ENCODE measurements at regions not wholly inside any gene's neighbourhood (a gene's known extent, or its start where the extent isn't known, plus 50 kb on each side); places are given as distances from the start of the nearest gene placed in this dataset.
A peak's percentile ranks its signal among the peaks of the same experiment; 100 is the strongest.
"Not testable (repeated sequence)": the region's sequence is repeated elsewhere in the genome, so short reads cannot be mapped to it uniquely, and the experiment has no call there.

DNA sequence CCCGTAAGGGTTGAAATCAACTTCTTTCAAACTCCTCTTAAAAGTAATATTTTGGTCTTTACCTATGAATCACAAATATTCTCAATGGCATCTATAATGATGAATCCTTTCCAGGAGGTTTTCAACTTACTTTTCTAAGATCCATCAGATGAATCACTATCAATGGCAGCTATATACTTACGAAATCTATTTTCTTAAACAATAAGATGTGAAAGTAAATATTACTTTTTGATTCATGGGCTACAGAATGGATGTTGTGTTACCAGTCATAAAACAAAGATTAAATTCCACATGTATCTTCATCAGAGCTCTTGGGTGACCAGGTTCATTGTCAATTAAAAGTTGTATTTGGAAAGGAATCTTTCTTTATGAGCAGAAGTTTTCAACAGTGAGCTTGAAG is 1877.7 kb upstream of the ACO1 start:
- no peak for DNase-seq

DNA sequence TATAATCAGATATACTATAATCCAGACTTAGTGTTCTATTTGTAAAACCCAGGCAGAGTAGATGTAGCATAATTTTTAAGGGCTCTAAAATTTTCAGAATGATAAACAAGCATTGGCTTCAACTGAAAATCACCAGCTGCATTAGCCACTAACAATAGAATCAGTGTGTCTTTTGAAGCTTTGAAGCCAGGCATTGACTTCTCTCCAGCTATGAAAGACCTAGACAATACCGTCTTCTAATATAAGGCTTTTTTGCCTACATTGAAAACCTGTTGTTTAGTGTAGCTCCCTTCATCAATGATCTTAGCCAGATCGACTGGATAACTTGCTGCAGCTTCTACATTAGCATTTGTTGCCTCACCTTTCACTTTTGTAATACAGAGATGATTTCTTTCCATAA is 1877.3 kb upstream of the ACO1 start:
- DNase-seq: no peak

DNA sequence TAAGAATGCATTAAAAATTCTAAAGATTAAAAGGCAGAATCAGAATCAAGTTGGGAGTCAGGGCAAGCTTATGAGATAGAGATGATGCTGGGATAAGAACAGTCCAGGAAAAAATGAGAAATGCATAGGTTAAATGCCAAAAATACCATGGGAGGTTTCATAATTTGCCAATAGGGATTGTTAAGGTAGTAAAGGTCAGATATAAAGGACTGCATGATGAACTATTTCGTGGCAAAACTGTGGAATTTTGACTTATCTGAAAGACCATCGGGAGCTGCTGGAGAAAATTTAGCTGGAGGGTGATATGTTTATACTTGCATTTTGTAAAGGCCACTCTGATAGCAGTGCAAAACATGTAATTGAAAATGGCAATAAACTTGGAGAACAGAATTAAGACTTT is 1872.8 kb upstream of the ACO1 start:
- DNase-seq: no peak

DNA sequence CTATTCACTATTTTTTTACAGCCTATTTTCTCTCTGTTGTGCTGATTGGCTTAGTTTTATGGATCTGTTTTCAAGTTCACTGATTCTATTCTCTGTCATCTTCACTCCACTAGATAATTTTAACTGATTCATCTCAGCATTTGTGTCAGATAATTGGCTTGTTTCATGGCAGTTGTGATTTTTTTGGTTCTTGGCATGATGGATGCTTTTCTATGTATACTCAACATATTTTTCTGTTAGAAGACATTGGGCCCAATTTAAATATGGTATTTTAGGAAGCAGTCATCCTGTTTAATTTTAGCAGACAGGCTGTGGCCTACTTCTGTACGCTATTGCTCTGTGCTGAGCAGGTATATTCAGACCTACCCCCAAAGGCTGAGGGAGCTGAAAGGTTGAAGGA is 1865.3 kb upstream of the ACO1 start:
- no peak for DNase-seq

DNA sequence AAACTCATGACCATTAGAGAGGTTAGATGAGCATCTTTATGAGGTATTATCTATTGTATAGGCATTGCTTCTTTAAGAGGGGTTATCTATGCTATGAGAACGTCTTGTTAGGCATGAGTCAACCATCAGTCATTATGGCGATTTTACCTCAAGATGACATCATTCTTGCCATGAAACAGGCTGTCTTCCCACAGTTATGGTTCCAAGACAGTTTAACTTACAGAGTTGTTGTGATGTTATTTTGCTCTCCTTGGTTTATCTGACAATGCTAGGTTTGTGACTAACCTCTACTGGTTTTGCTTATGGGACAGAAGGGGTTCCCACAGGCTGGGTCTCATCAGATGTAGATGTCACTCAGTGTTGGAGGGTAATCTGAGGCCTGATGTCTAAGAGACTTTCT is 1864.7 kb upstream of the ACO1 start:
- DNase-seq: no peak

DNA sequence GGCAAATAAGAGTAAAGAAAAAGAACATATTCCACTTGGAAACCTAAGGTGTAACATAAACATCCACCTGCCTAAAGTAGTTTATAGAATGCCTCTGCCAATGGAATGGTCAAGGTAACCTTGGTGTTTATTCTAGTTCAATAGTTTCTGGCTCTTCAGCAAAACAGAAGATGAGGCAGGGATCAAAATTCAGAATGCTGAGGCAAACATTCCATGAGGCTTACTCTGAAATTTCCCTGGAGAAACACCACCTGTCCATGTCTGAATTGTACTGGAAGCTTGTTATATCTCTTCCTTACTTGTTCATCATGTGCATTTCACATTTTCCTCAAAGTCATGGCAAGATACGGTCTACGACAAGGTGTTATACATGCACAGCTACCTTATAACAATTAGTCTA is 1862.4 kb upstream of the ACO1 start:
- DNase-seq: no peak

DNA sequence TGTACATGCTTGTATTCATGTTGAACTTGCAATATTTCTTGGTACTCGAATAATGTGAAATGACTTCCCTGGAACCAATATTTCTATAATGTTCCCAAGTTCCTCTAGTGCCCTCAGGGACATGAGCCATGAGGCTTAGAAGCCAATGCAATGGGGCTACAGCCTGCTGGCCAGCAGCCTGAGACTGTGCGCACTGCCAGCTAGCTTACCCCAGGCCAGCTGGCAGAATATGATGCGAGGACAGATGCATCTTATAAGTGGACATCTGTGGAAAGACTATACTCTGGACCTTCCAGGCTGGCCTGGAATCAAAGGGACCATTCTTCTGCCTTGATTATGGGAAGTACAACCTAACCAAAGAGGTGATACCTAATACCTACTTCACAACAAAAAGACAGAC is 1862.0 kb upstream of the ACO1 start:
- DNase-seq: no peak

DNA sequence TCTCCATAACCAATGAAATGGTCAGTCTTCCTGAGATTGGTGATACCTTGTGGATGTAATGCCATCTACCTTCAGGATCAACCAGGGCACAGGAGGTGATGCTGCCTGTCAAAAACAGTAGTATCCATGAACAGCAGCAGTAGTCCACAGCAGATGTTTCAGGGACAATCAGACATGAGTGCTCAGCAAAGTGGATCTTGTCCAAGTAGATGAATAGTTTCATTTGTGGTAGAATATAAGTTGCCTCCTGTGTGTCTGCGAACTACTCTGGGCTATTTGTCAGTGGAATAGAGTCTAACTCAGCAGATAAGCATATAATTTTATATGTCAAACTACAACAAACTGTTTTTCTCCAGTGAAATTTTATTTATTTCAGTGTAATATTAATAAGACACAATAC is 1860.1 kb upstream of the ACO1 start:
- no peak for DNase-seq

DNA sequence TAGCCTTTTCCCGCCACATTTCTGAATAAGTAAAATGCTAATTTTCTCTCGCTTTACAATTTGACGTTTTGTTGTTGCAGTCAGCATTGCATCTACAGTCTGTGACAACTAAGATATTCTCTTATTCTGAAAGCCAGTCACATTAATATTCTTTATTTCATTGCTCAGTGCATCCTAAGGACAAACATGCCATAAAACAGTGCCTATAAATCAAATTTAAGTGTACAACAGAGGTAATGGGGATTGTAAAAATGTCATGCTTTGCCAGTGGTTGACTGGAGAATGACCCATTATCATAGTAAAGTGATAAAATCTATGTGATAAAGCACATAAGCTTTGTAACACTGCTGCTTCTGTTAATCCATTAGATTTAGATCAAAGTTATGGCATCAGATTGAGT is 1850.0 kb upstream of the ACO1 start:
- DNase-seq: no peak

DNA sequence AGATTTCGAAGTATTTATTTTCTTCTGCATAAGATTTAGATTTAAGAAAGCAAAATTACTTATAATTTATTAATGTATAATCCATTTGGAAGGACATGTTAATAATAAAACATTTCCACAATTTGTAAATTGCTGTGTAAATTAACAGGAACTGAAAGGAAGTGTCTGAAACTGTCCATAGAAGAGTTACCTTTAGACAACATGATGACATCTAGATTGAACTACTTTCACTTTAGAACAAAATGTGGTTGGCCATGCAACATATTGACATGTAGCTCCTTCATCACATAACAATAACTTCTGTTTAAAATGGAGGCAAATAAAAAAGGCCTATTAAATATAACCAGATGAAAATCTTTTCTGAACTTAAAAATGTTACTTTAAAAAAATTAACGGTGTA is 1849.5 kb upstream of the ACO1 start:
- DNase-seq: peak; percentile 20

DNA sequence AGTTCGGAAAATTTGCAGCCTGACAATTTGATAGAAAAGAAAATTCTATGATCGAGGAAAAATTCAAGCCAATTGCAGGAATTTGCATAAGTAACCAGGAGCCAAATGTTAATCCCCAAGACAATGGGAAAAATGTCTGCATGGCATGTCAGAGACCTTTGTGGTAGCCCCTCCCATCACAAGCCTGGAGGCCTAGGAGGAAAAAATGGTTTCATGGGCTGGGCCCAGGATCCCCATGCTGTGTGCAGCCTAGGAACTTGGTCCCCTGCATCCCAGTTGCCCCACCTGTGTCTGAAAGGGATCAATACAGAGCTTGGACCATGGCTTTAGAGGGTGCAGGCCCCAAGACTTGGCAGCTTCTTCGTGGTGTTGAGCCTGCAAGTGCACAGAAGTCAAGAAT is 1847.9 kb upstream of the ACO1 start:
- DNase-seq: no peak

DNA sequence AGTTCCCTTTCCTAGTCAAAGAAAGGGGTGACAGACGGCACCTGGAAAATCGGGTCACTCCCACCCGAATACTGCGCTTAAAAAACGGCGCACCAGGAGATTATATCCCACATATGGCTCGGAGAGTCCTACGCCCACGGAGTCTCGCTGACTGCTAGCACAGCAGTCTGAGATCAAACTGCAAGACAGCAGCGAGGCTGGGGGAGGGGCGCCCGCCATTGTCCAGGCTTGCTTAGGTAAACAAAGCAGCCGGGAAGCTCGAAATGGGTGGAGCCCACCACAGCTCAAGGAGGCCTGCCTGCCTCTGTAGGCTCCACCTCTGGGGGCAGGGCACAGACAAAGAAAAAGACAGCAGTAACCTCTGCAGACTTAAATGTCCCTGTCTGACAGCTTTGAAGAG is 1844.7 kb upstream of the ACO1 start:
- DNase-seq: not testable (repeated sequence)

DNA sequence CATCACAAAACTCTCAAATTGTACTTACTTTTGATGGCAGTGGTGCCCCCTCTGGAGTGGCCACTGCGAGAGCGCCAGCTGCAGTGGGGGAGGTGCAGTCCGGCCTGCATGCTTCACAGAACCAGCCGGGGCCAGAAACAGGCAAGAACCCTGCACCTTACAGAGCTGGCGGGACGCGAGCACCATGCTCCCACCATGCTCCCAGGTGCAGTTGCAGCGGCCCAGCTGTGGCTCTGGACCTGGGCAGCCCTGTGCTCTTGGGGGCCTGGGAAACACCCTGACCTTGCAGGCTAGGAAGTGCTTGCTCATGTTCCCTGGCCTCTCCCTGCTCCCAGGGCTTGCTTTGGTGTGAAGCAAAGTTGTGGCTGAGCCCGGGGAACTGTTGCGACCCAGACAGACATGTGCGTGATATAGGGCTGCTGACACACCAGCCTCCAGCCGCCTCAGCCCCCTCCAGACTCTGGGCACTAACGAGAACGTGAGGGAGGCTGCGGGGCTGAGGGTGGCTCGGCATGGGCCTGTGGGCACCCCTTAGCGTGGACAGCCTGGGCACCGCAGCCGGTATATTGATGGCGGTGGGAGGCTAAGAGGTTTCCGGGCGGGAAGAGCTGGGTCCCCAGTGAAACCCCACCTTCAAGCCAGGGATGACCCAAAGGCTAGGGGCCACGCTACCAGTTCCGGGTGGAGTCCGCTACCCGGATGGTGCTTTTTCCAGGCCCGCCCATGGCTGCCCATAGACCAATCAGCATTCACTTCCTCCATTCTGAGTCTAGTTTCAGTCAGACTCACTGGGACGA is 1809.9 kb upstream of the ACO1 start:
- DNase-seq: no peak

DNA sequence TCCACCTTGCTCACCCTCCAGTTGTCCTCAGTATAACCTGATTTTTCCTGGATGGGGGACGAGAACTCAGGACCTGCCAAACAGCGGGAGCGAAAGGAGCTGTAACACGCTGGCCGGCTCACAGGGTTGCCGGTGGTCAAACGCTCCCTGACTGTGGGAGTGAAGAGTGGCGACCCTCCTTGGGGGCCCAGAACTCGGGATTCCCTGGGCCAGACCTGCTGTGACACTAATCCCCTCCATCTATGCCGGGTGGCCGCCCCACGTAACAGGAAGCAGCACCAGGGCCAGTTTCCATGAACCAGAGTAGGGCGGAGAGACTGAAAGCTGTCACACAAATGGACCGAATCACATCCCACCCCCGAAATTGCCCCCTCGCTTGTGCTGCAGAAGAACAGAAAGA is 1809.2 kb upstream of the ACO1 start:
- no peak for DNase-seq

DNA sequence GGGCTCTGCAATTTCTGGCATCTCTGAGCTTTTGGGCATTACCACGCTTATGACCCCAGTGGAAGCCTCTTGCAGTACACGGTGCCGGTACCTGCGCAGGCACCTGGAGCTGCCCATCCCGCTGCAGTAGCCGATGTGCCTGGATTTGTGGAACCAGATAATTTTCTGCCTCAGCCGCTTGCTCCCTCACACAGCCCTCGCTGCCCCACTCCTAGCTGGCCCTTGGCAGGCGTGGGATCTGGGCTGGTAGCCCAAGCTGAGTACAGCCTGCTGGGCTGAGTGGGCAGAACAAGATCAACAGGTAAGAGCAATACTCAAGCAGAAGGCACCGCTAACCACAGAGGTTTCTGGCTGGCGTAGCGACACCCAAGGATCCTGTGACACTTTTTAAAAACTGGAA is 1808.8 kb upstream of the ACO1 start:
- no peak for DNase-seq

DNA sequence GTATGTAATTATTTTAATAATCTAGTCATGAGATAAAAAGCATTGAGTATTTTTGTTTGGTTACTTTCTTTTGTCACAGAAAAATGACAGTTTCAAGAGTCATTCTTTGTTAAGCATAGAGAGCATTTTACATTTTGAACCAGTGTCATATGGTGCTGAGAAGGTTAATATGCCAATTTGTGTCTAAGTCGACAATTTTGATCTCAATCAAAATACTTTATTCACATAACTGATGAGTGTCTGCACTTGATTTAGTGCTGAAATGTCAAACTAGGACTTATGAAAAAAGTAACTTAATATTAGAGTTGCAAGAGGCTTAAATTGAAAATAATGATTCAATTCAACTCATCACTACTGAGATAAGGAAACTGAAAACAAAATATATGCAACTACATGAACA is 1804.6 kb upstream of the ACO1 start:
- no peak for DNase-seq

DNA sequence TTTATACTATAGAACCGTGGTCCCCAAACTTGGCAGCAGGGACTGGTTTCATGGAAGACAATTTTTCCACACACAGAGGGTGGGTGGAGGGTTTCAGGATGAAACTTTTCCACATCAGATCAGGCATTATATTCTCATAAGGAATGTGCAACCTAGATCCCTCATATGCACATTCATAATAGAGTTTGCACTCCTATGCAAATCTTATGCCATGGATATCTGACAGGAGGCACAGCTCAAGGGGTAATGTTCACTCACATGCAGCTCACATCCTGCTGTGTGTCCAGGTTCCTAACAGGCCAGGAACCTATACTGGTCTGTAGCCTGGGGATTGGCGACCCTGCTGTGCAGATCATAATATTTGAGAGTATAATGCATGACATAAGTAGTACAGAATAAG is 1802.2 kb upstream of the ACO1 start:
- no peak for DNase-seq

DNA sequence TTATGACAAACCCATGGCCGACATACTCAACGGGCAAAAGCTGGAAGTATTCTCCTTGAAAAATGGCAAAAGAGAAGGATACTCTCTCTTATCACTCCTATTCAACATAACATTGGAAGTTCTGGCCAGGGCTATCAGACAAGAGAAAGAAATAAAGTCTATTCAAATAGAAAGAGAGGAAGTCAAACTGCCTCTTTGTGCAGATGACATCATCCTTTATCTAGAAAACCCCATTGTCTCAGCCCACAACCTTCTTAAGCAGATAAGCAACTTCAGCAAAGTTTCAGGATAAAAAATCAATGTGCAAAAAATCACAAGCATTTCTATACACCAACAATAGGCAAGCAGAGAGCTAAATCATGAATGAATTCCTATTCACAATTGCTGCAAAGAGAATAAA is 1799.9 kb upstream of the ACO1 start:
- no peak for DNase-seq

DNA sequence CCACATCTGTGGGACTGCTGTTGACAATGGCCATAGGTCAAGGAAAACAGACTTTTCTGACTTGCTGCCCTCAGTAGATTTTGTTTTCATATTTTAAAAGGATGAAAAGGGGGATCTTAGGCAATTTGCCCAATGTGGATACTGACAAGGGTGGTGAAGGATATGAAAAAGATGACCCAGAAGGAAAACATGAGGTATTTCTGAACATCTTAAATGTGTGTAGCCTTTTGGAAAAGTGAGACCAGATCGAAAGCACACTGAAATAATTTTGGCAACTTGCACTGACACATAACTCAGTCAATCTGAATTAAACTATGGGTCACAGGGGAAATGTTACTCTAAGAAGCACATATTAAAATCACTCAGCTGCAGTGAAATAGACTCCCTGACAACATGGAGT is 1793.0 kb upstream of the ACO1 start:
- DNase-seq: no peak

DNA sequence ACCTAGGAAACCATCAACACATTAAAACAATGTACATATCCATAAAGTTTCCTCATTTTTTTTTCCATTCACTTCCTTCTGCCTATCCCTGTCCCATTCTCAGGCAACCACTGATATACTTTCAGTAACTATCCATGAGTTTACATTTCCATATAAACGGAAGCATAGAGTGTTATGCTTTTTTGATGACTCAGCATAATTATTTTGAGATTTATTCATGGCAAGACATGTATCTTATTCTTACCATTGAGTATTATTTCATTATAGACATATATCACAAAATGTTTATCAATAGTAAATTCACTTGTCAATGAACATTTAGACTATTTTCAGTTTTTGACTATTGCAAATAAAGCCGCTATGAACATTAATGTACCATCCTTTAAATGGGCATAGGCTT is 1786.8 kb upstream of the ACO1 start:
- no peak for DNase-seq

DNA sequence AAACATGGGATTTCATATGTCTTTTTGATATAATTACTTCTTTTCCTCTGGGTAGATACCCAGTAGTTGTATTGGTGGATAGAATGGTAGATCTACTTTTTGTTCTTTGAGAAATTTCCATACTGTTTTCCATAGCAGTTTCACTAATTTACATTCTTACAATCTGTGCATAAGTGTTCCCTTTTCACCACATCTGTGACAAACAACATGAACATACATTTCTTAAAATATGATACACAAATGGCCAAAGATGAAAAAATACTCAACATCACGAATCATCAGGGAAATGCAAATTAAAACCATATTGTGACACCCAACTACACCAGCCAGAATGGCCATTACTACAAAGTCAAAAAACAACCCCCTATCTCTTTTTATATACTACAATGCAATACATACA is 1778.5 kb upstream of the ACO1 start:
- DNase-seq: no peak

DNA sequence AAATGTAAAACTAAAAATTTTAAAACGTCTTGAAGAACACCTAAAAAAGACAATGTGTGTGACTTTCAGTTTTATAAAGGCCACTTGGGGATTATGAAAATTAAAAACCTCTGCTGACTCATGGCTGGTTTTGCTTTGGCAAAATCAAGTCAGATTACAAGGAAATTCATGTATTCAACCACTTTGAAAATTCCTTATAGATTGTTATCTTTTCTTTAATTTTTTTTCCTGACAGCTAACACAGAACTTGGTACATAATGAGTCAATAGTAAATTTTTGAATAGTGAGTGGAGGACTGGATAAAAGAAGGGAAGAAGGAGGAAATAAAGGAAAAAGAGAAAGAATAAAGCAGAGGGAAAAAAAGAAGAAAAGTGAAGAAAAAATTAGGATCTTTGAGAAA is 1774.7 kb upstream of the ACO1 start:
- DNase-seq: no peak

DNA sequence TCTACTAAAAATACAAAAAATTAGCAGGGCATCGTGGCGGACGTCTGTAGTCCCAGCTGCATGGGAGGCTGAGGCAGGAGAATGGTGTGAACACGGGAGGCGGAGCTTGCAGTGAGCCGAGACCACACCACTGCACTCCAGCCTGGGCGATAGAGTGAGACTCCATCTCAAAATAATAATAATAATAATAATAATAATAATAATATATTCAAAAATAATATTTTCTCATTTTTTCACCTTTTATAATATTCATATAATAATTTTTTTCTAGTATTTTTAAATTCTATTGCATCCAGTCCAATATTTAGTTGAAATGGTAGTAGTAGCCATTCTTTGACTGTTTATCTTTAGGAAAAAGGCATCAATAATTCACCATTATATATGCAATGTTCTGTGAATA is 1767.7 kb upstream of the ACO1 start:
- DNase-seq: not testable (repeated sequence)

DNA sequence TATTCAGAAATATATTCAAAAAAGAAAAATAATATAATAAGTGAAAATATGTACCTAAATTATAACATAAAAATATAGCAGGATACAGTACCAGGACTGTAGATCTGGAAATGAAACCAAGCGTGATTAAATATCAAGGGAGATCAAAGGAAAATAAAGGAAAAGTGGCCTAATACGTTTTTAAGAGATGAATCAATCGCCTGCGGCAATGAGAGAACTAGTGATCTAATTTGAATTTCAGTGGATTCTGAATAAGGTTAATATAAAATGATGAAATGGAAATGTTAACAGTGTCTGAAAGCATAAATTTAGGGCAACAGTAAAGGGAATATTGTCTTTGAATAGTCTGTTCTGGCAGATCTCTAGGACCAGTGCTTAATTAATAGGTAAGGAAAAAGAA is 1761.9 kb upstream of the ACO1 start:
- DNase-seq: no peak

DNA sequence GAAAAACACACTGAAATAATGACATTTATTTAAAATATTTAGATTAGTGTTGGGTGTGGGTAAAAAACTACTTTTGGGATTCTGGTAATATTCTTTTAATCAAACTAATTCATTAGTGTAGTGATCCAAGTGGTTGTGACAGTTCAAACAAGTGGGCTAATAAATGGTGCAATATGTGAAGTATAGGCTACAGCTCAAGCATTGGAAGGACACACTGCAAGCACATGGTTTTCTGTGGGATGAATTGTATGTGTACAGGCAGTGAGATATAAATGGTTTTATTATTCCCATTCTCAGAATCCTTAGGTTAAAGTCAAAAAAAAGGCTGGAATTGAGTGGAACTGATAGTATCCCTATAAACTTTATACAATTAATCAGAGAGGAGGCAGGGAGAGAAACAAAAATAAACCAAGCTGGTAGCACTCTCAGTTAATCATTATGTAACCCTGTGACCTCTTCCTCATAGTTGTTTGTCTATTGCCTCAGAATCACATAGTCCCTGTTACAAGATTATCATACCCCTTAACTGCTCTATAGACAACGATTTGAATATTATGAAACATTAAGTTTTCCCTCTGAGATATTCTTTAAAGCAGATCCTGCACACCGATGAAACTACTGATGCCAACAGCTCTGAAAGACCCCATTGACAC is 1755.4 kb upstream of the ACO1 start:
- no peak for DNase-seq

All from COR-L47 (cell line).